Neural progenitor cell (in vitro differentiated cells): ENCODE measurements at regions not wholly inside any gene's neighbourhood (a gene's known extent, or its start where the extent isn't known, plus 50 kb on each side); places are given as distances from the start of the nearest gene placed in this dataset.

ENCODE experiments used
- CTCF ChIP-seq: fragments of 200-600 bp; sonication (generic); IDR thresholded peaks from 2 replicates; pipeline ENCODE4 v1.5.1; 2017; ENCODE audit warnings: antibody characterized with exemption, mild to moderate bottlenecking
- EZH2 ChIP-seq: fragments of 200-600 bp; sonication (generic); IDR thresholded peaks from 2 replicates; pipeline ENCODE4 v1.6.1; 2017; ENCODE audit warnings: antibody characterized with exemption, mild to moderate bottlenecking, moderate library complexity
- EZH2phosphoT487 ChIP-seq: fragments of 200-600 bp; sonication (generic); IDR thresholded peaks from 2 replicates; pipeline ENCODE4 v1.6.1; 2017; ENCODE audit warnings: antibody characterized with exemption

GRCh38 chr1:143694085-143694484 lies 277.7 kb downstream of the FAM72C start:
- no peak for TF ChIP-seq CTCF
- no peak for TF ChIP-seq EZH2
- TF ChIP-seq EZH2phosphoT487 = no peak
